ENCODE measurements at regions not wholly inside any gene's neighbourhood (a gene's known extent, or its start where the extent isn't known, plus 50 kb on each side); places are given as distances from the start of the nearest gene placed in this dataset.

GRCh38 chr12:46043972-46044520 is 53.7 kb upstream of the SCAF11 start:
- Mint-ChIP-seq H3K9me3 (peaks cover 12% of the 10 kb centered on the region), H3K4me3 (no peak overlapping the region), H3K4me1 (ENCODE audit: unreplicated experiment) (no peaks in the 10 kb centered on the region), H3K36me3 (no peaks in the 10 kb centered on the region), H3K27ac (no peak overlapping the region), H3K27me3 (no peaks in the 10 kb centered on the region)
- no peak for DNase-seq (ENCODE audit: extremely low spot score, unreplicated experiment)
- TF ChIP-seq CTCF (conservative IDR thresholded peaks at IDR 0.05), result no peak
